ENCODE measurements at regions not wholly inside any gene's neighbourhood (a gene's known extent, or its start where the extent isn't known, plus 50 kb on each side); places are given as distances from the start of the nearest gene placed in this dataset.

GRCh38 chr5:57718155-57718554, 235.5 kb upstream of the ACTBL2 start:
- Histone ChIP-seq H3K9ac (ENCODE audit: low read depth in 1 of 2, low read length in 2 of 2) (no peak overlapping the region), H3K9me3 (ENCODE audit: control insufficient read depth in 4 of 4, low read length in 3 of 4) (peaks cover 0 to 1% (median 0%) of the 10 kb centered on the region in 4 donors), H3K4me3 (ENCODE audit: low read depth in 1 of 3, low read length in 3 of 3) (no peak overlapping the region), H3K4me1 (ENCODE audit: control insufficient read depth in 4 of 4, insufficient read depth in 4 of 4, low read length in 3 of 4) (peaks cover 0 to 12% (median 3%) of the 10 kb centered on the region in 4 donors), H3K36me3 (ENCODE audit: control insufficient read depth in 4 of 4, insufficient read depth in 3 of 4, low read depth in 1 of 4, low read length in 3 of 4) (no peaks in the 10 kb centered on the region), H3K27ac (ENCODE audit: low read depth in 1 of 2, low read length in 2 of 2) (peak overlapping the region; percentile 38 to 72), H3K27me3 (ENCODE audit: control insufficient read depth in 4 of 4, insufficient read depth in 4 of 4, low read length in 3 of 4) (no peaks in the 10 kb centered on the region)
- TF ChIP-seq HNF4G (IDR thresholded peaks at IDR 0.05) = peak; percentile 89
- no peak for TF ChIP-seq TAF1 (conservative IDR thresholded peaks at IDR 0.05)
- TF ChIP-seq REST (IDR thresholded peaks at IDR 0.05) = peak; percentile 86
- TF ChIP-seq YY1 (IDR thresholded peaks at IDR 0.05) = peak; percentile 96
- peak; percentile 88 to 97 for TF ChIP-seq JUND (IDR thresholded peaks at IDR 0.05)
- TF ChIP-seq SP1 (IDR thresholded peaks at IDR 0.05) = peak; percentile 86
- TF ChIP-seq EGR1 (IDR thresholded peaks at IDR 0.05; ENCODE audit: low read depth in 2 of 2) = peak in 1 of 2 donors; percentile 51
- TF ChIP-seq RXRA (IDR thresholded peaks at IDR 0.05) = peak; percentile 64 to 83
- TF ChIP-seq FOXA2 (IDR thresholded peaks at IDR 0.05) = peak; percentile 81
- no peak for TF ChIP-seq NR2F2 (IDR thresholded peaks at IDR 0.05)
- TF ChIP-seq RAD21 (IDR thresholded peaks at IDR 0.05) = peak; percentile 52 to 55
- TF ChIP-seq GABPA (IDR thresholded peaks at IDR 0.05 in 1 of 2, conservative IDR thresholded peaks at IDR 0.05 in 1 of 2) = peak in 1 of 2 donors; percentile 47
- TF ChIP-seq FOXA1 (IDR thresholded peaks at IDR 0.05) = peak; percentile 69
- peak; percentile 69 for TF ChIP-seq MAX (IDR thresholded peaks at IDR 0.05)
- peak; percentile 96 to 97 for TF ChIP-seq HNF4A (conservative IDR thresholded peaks at IDR 0.05)
- TF ChIP-seq ATF3 (IDR thresholded peaks at IDR 0.05) = peak; percentile 81
- peak; percentile 62 for TF ChIP-seq ZBTB33 (IDR thresholded peaks at IDR 0.05)
- TF ChIP-seq CTCF (IDR thresholded peaks at IDR 0.05; ENCODE audit: low read depth, low read length, missing input control) = no peak
- no peak for DNase-seq (ENCODE audit: low spot score)
- WGBS = 38% methylated on average over 2 of the region's 2 CpGs

Data from liver (tissue), 8 donors.